Neural progenitor cell (in vitro differentiated cells): ENCODE measurements at regions not wholly inside any gene's neighbourhood (a gene's known extent, or its start where the extent isn't known, plus 50 kb on each side); places are given as distances from the start of the nearest gene placed in this dataset.

Experiments
- CTCF ChIP-seq: fragments of 200-600 bp; sonication (generic); IDR thresholded peaks from 2 replicates; pipeline ENCODE4 v1.5.1; 2017; ENCODE audit warnings: antibody characterized with exemption, mild to moderate bottlenecking
- EZH2 ChIP-seq: fragments of 200-600 bp; sonication (generic); IDR thresholded peaks from 2 replicates; pipeline ENCODE4 v1.6.1; 2017; ENCODE audit warnings: antibody characterized with exemption, mild to moderate bottlenecking, moderate library complexity

GRCh38 chr6:120354452-120355098, 979.7 kb downstream of the TBC1D32 start:
- TF ChIP-seq CTCF = no peak
- TF ChIP-seq EZH2 = no peak
